Cardiac fibroblast (primary cell): ENCODE measurements at regions not wholly inside any gene's neighbourhood (a gene's known extent, or its start where the extent isn't known, plus 50 kb on each side); places are given as distances from the start of the nearest gene placed in this dataset.
A peak's percentile ranks its signal among the peaks of the same experiment; 100 is the strongest.

Experiments used
- DNase-seq, 2 donors: peaks; one replicate each; pipeline versions ENCODE4 v3.0.0 to v3.0.0-alpha.2; 2010; ENCODE audit warnings: low read depth in 2 of 2
- H3K4me3 ChIP-seq, 2 donors: replicated peaks in 1 of 2; 1 replicate in 1 of 2; 2 replicates in 1 of 2; pipeline ENCODE4 v1.5.1; 2011; ENCODE audit warnings: low read depth in 2 of 2, low read length in 2 of 2, mild to moderate bottlenecking in 2 of 2, moderate library complexity in 1 of 2
- TF ChIP-seq, protein P1 (sequence below): IDR thresholded peaks from one replicate; pipeline ENCODE4 v1.5.1; 2011; ENCODE audit warnings: low read depth, mild to moderate bottlenecking, low read length, inconsistent platforms

GRCh38 chr7:131020759-131021261 is 286.8 kb upstream of the KLF14 start:
- TF ChIP-seq, protein P1, sequence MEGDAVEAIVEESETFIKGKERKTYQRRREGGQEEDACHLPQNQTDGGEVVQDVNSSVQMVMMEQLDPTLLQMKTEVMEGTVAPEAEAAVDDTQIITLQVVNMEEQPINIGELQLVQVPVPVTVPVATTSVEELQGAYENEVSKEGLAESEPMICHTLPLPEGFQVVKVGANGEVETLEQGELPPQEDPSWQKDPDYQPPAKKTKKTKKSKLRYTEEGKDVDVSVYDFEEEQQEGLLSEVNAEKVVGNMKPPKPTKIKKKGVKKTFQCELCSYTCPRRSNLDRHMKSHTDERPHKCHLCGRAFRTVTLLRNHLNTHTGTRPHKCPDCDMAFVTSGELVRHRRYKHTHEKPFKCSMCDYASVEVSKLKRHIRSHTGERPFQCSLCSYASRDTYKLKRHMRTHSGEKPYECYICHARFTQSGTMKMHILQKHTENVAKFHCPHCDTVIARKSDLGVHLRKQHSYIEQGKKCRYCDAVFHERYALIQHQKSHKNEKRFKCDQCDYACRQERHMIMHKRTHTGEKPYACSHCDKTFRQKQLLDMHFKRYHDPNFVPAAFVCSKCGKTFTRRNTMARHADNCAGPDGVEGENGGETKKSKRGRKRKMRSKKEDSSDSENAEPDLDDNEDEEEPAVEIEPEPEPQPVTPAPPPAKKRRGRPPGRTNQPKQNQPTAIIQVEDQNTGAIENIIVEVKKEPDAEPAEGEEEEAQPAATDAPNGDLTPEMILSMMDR: no peak
- DNase-seq: no peak
- no peak overlapping the region for H3K4me3 ChIP-seq

GRCh38 chr7:131021460-131021859 is 287.5 kb upstream of the KLF14 start:
- no peak overlapping the region for H3K4me3 ChIP-seq
- DNase-seq: no peak
- TF ChIP-seq, protein P1: no peak

DNA sequence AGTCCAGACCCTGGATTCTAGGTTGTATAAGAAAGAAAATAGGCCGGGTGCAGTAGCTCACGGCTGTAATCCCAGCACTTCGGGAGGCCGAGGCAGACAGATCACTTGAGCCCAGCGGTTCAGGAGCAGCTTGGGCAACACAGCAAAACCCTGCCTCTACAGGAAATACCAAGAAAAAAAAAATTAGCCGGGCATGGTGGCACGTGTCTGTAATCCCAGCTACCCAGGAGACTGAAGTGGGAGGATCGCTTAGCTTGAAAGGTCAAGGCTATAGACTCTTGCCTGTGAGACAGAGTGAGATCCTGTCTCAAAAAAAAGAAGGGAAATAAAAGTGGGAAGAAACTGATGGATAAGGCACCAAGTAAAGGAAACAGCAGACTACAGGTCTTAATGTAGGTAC is 287.9 kb upstream of the KLF14 start:
- TF ChIP-seq, protein P1: no peak

DNA sequence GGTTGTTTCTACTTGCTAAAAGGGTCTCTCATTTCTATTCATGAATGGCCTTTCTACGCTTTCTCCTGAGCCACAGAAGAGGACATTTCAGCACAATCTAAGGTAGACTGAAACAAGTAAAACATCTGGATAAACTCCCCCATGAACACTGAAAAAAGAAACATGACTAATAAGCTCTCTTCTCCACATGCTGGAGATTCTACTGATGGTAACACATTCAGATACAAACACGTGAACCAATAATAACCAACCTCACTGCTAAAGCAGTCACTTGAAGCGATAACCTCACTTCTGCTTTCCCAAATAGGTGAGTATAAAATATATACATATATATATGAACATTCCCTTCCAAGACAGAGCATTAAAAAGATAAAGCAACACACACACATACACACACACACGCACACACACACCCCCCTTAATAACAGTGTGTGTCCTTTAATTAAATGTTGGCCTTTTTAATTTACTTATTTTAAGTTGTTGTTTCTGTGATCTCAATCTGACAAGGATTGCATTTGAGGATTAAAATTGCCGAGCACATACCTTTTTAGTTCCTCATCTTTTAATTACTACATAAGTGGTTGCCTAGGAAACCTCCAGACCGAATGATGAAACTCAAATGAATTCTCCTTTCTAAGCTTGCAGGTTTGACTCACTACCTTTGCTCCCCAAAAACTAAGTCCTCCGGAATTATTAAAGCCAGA is 292.4 kb upstream of the KLF14 start:
- DNase-seq: peak; percentile 55 to 87
- TF ChIP-seq, protein P1: no peak
- H3K4me3 ChIP-seq: no peak overlapping the region

More for the DNA sequence above, 287.9 kb upstream of the KLF14 start:
- no peak for DNase-seq
- H3K4me3 ChIP-seq: no peak overlapping the region

GRCh38 chr7:131027287-131027773 is 293.3 kb upstream of the KLF14 start:
- TF ChIP-seq, protein P1: no peak
- DNase-seq: peak; percentile 63 to 81
- no peak overlapping the region for H3K4me3 ChIP-seq

DNA sequence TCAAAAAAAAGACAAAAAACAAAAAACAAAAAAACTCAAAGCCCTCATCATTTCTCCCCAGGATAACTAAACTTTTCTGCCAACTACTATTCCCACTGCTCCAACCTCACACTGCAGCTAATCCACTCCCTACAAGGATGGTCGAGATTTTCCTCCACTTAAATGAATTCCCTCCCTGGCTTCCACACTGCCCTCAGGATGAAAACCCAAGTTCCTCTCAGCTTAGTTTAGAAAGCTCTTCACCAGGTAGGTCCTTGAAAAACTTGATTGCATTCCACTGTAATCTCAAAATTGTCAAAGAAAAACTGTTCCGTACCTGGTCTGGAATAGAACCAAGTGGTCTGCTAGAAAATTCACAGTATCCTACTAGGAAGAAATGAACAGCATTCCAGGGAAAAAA is 294.3 kb upstream of the KLF14 start:
- TF ChIP-seq, protein P1: no peak
- DNase-seq: no peak
- no peak overlapping the region for H3K4me3 ChIP-seq
